ENCODE measurements at regions not wholly inside any gene's neighbourhood (a gene's known extent, or its start where the extent isn't known, plus 50 kb on each side); places are given as distances from the start of the nearest gene placed in this dataset.
A peak's percentile ranks its signal among the peaks of the same experiment; 100 is the strongest.
"Not testable (repeated sequence)": the region's sequence is repeated elsewhere in the genome, so short reads cannot be mapped to it uniquely, and the experiment has no call there.

- H3K27ac ChIP-seq: no peak overlapping the region
- TF ChIP-seq, protein P1, sequence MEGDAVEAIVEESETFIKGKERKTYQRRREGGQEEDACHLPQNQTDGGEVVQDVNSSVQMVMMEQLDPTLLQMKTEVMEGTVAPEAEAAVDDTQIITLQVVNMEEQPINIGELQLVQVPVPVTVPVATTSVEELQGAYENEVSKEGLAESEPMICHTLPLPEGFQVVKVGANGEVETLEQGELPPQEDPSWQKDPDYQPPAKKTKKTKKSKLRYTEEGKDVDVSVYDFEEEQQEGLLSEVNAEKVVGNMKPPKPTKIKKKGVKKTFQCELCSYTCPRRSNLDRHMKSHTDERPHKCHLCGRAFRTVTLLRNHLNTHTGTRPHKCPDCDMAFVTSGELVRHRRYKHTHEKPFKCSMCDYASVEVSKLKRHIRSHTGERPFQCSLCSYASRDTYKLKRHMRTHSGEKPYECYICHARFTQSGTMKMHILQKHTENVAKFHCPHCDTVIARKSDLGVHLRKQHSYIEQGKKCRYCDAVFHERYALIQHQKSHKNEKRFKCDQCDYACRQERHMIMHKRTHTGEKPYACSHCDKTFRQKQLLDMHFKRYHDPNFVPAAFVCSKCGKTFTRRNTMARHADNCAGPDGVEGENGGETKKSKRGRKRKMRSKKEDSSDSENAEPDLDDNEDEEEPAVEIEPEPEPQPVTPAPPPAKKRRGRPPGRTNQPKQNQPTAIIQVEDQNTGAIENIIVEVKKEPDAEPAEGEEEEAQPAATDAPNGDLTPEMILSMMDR (conservative IDR thresholded peaks at IDR 0.05): no peak
These were observed 116.9 kb downstream of the USP22 start for GRCh38 chr17:20925954-20926353.

GRCh38 chr17:20926532-20926931 lies 116.3 kb downstream of the USP22 start:
- TF ChIP-seq, protein P1 (conservative IDR thresholded peaks at IDR 0.05): no peak

DNA sequence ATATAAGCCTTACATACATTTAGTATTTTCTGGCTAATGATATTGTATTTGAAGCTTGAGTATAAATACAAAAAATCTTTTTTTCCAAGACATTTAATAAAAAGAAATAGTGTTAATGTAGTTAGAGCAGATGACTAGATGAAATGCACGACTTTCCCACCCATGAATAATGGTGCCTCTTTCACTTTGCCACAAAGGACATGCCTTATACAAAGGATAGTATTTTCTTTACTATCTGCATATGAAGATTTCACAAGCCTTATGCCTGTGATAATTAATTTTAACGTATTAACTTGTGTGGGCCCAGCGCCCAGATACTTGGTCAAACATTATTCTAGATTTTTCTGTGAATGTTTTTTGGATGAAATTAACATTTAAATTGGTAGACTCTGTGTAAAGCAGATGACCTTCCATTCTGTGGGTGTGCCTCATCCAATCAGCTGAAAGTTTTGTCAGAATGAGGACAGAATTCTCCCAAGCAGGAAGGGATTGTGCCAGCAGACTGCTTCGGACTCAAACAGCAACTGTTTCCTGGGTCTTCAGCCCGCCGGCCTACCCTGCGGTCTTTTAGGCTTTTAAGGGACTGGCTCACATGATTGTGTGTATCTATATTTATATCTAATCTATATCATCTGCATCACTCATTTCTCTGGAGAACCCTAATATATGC lies 115.4 kb downstream of the USP22 start:
- H3K27ac ChIP-seq: no peak overlapping the region
- TF ChIP-seq, protein P1 (conservative IDR thresholded peaks at IDR 0.05): no peak

More at GRCh38 chr17:20926532-20926931, 116.3 kb downstream of the USP22 start:
- H3K27ac ChIP-seq: no peak overlapping the region

DNA sequence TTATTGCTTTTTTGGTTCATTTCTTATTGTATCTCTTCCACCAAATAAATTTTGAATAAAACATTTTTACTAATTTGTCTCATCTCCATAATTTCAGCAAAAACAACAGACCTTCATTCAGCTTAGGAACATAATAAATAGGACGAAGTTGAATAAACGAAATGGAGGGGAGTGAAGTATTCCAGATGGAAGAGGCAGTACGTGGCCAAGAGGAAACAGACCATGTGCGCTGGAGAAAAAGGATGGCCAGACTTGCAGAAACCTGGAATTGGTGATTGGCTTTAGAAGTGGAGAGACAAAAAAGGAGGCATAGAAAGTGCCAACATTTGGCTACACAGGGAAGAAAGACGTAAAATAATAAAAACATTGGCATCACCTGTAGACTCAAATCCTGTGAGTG lies 113.5 kb downstream of the USP22 start:
- peak overlapping the region; percentile 12; the same call in 1 of the 2 replicates for H3K27ac ChIP-seq
- TF ChIP-seq, protein P1 (conservative IDR thresholded peaks at IDR 0.05): no peak

- no peak overlapping the region for H3K27ac ChIP-seq
- TF ChIP-seq, protein P1 (conservative IDR thresholded peaks at IDR 0.05): no peak
These were observed 112.6 kb downstream of the USP22 start for GRCh38 chr17:20930081-20930760.

- H3K27ac ChIP-seq: not testable (repeated sequence)
These were observed 109.8 kb downstream of the USP22 start for GRCh38 chr17:20933040-20933439.

DNA sequence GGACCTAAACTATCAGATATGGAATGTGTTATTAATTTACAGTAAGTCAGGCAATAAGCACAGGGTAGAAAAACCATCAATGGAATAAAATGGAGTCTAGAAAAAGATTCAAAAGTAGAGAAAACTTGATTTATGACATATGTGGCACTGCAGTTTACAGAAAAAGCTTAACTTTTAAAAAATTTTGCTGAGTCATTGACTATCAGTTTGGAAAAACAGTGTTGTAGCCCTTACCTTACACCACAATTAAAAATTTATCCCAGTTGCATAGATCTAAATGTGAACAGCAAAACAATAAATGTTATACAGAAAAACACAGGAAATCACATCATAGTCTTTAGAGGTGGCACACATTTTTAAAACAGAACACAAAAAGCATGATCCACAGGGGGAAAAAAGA lies 108.5 kb downstream of the USP22 start:
- no peak overlapping the region for H3K27ac ChIP-seq
- TF ChIP-seq, protein P1 (conservative IDR thresholded peaks at IDR 0.05): no peak

DNA sequence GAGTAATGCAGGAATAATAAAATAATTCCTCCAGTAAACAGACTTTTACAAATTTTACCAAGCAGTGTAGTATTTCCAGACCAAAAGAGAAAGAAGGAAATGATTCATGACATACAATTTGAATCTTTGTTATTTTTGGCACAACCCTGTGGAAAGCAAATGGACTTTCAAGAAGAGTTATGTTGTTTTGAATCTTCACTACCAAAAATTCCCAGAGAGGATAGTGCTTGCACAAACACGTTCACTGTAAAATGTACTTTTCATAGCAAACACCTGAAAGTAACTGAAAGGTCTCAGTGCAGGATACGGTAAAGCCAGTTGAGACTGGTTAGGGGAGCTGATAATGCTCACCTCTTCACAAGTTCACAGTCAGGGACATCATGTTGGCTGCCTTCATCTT lies 107.1 kb downstream of the USP22 start:
- TF ChIP-seq, protein P1 (conservative IDR thresholded peaks at IDR 0.05): no peak
- peak overlapping the region; percentile 90 for H3K27ac ChIP-seq
